ENCODE measurements at regions not wholly inside any gene's neighbourhood (a gene's known extent, or its start where the extent isn't known, plus 50 kb on each side); places are given as distances from the start of the nearest gene placed in this dataset.

DNA sequence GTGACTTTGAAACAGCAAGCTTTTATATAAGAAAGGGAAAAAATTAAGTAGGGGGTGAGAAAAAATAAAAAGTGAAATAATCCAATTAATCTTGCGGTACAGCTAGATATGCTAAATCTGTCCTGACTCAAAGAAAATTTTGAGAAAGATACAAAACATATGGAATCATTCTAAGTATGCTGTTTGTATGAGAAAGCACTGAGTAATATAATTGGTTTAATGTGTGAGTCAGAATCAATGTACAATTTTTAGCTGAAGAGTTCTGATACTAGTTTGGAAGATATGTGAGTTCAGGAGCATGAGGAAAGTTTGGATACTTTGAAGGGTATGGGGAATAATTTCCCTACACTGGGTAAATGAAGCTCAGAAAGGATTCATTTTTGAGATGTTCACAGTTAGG is 190.9 kb upstream of the RASSF8 start:
- no peak overlapping the region for H2AFZ ChIP-seq (ENCODE audit: control insufficient read depth, low read length)
- no peak overlapping the region for H3K27ac ChIP-seq (ENCODE audit: control insufficient read depth, insufficient read depth, low read length)
- H3K4me3 ChIP-seq (ENCODE audit: control insufficient read depth in 2 of 3, extremely low read depth in 1 of 3, insufficient read depth in 2 of 3, low read depth in 1 of 3, low read length in 3 of 3), result no peak overlapping the region
- H3K4me1 ChIP-seq (ENCODE audit: control insufficient read depth, extremely low read depth, insufficient read depth, low read length), result peaks cover 36% of the 10 kb centered on the region
- dilution Hi-C loops (cut with MboI; ENCODE audit: extremely low pct_ligation_motif_present, low sequenced_read_pairs), result no loop called here
- no peaks in the 10 kb centered on the region for H3K36me3 ChIP-seq (ENCODE audit: control insufficient read depth in 2 of 2, extremely low read depth in 1 of 2, insufficient read depth in 2 of 2, low read length in 2 of 2)
- no peaks in the 10 kb centered on the region for H3K27me3 ChIP-seq (ENCODE audit: control insufficient read depth, extremely low read depth, insufficient read depth, low read length)
- H3K9ac ChIP-seq (ENCODE audit: control insufficient read depth, extremely low read depth, insufficient read depth, low read length), result no peak overlapping the region
- FAIRE-seq (no peak), DNase-seq (ENCODE audit: low read depth, low spot score) (no peak)
- H4K20me1 ChIP-seq (ENCODE audit: control insufficient read depth, extremely low read depth, insufficient read depth, low read length), result no peaks in the 10 kb centered on the region
- no peak overlapping the region for H3K4me2 ChIP-seq (ENCODE audit: control insufficient read depth, extremely low read depth, insufficient read depth, low read depth, low read length)
- H3K9me1 ChIP-seq (ENCODE audit: control insufficient read depth, extremely low read depth, insufficient read depth, low read length), result no peaks in the 10 kb centered on the region
- TF ChIP-seq EZH2 (IDR thresholded peaks at IDR 0.05; ENCODE audit: low read length), result no peak
- TF ChIP-seq, protein P1, sequence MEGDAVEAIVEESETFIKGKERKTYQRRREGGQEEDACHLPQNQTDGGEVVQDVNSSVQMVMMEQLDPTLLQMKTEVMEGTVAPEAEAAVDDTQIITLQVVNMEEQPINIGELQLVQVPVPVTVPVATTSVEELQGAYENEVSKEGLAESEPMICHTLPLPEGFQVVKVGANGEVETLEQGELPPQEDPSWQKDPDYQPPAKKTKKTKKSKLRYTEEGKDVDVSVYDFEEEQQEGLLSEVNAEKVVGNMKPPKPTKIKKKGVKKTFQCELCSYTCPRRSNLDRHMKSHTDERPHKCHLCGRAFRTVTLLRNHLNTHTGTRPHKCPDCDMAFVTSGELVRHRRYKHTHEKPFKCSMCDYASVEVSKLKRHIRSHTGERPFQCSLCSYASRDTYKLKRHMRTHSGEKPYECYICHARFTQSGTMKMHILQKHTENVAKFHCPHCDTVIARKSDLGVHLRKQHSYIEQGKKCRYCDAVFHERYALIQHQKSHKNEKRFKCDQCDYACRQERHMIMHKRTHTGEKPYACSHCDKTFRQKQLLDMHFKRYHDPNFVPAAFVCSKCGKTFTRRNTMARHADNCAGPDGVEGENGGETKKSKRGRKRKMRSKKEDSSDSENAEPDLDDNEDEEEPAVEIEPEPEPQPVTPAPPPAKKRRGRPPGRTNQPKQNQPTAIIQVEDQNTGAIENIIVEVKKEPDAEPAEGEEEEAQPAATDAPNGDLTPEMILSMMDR (optimal IDR thresholded peaks at IDR 0.05 in 1 of 3, IDR thresholded peaks at IDR 0.05 in 1 of 3, conservative IDR thresholded peaks at IDR 0.05 in 1 of 3; ENCODE audit: extremely low read depth in 1 of 3, insufficient read depth in 2 of 3, low read length in 3 of 3), result no peak
- no peaks in the 10 kb centered on the region for H3K79me2 ChIP-seq (ENCODE audit: control insufficient read depth, insufficient read depth, low read length)
- no peaks in the 10 kb centered on the region for H3K9me3 ChIP-seq (ENCODE audit: control insufficient read depth, low read depth, low read length)

DNA sequence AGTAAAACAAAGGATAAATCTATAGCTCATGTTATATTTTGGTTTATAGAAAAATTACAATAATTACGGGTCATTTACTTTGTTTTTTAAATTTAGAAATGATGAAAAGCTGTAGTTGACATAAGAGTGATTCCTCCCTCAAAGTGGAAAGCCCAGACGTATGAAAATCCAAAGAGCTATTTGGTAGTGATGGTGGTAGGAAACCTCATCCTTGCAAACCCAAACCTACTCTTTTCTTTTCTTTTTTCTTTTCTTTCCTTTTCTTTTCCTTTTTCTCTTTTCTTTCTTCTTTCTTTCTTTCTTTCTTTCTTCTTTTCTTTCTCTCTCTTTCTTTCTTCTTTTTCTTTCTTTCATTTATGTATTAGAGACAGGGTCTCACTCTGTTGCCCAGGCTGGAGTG is 190.3 kb upstream of the RASSF8 start:
- H3K4me2 ChIP-seq (ENCODE audit: control insufficient read depth, extremely low read depth, insufficient read depth, low read depth, low read length), result no peak overlapping the region

More for the DNA sequence above, 190.3 kb upstream of the RASSF8 start:
- Histone ChIP-seq H3K9me1 (ENCODE audit: control insufficient read depth, extremely low read depth, insufficient read depth, low read length) (no peaks in the 10 kb centered on the region), H3K27ac (ENCODE audit: control insufficient read depth, insufficient read depth, low read length) (no peak overlapping the region), H3K4me1 (ENCODE audit: control insufficient read depth, extremely low read depth, insufficient read depth, low read length) (peaks cover 36% of the 10 kb centered on the region), H3K36me3 (ENCODE audit: control insufficient read depth in 2 of 2, extremely low read depth in 1 of 2, insufficient read depth in 2 of 2, low read length in 2 of 2) (no peaks in the 10 kb centered on the region), H3K9me3 (ENCODE audit: control insufficient read depth, low read depth, low read length) (no peaks in the 10 kb centered on the region), H3K9ac (ENCODE audit: control insufficient read depth, extremely low read depth, insufficient read depth, low read length) (no peak overlapping the region), H3K4me3 (ENCODE audit: control insufficient read depth in 2 of 3, extremely low read depth in 1 of 3, insufficient read depth in 2 of 3, low read depth in 1 of 3, low read length in 3 of 3) (no peak overlapping the region), H2AFZ (ENCODE audit: control insufficient read depth, low read length) (no peak overlapping the region), H3K79me2 (ENCODE audit: control insufficient read depth, insufficient read depth, low read length) (no peaks in the 10 kb centered on the region), H3K27me3 (ENCODE audit: control insufficient read depth, extremely low read depth, insufficient read depth, low read length) (no peaks in the 10 kb centered on the region), H4K20me1 (ENCODE audit: control insufficient read depth, extremely low read depth, insufficient read depth, low read length) (no peaks in the 10 kb centered on the region)
- FAIRE-seq (no peak), DNase-seq (ENCODE audit: low read depth, low spot score) (no peak)
- no peak for TF ChIP-seq EZH2 (IDR thresholded peaks at IDR 0.05; ENCODE audit: low read length)
- TF ChIP-seq, protein P1 (optimal IDR thresholded peaks at IDR 0.05 in 1 of 3, IDR thresholded peaks at IDR 0.05 in 1 of 3, conservative IDR thresholded peaks at IDR 0.05 in 1 of 3; ENCODE audit: extremely low read depth in 1 of 3, insufficient read depth in 2 of 3, low read length in 3 of 3), result no peak
- dilution Hi-C loops (cut with MboI; ENCODE audit: extremely low pct_ligation_motif_present, low sequenced_read_pairs), result no loop called here
